Keratinocyte (primary cell): ENCODE measurements at regions not wholly inside any gene's neighbourhood (a gene's known extent, or its start where the extent isn't known, plus 50 kb on each side); places are given as distances from the start of the nearest gene placed in this dataset.

Experiments used
- DNase-seq: peaks from one replicate; pipeline ENCODE4 v3.0.0-alpha.2; 2011; ENCODE audit warnings: low read depth, missing footprints, low spot score
- FAIRE-seq: peaks from 2 replicates; lab custom pipeline; 2011; peaks lifted over from hg19 to GRCh38; lab: Jason Lieb, UNC
- H2AFZ ChIP-seq: 2 replicates; pipeline ENCODE4 v1.6.0; 2012; ENCODE audit warnings: low read length, control low read depth, inconsistent platforms; ENCODE audit not compliant: control insufficient read depth
- H3K27ac ChIP-seq: 2 replicates; pipeline ENCODE4 v1.5.1; 2011; ENCODE audit warnings: low read length; ENCODE audit not compliant: control insufficient read depth, insufficient read depth
- H3K27me3 ChIP-seq: 3 replicates; pipeline ENCODE4 v1.6.0; 2011; ENCODE audit warnings: low read length; ENCODE audit not compliant: control insufficient read depth, insufficient read depth; ENCODE audit errors: extremely low read depth
- H3K36me3 ChIP-seq, 2 experiments: 2 replicates in 1 of 2; 3 replicates in 1 of 2; pipeline ENCODE4 v1.5.1; 2011; ENCODE audit warnings: low read length in 2 of 2, mild to moderate bottlenecking in 1 of 2; ENCODE audit not compliant: control insufficient read depth in 2 of 2, insufficient read depth in 2 of 2; ENCODE audit errors: extremely low read depth in 1 of 2
- H3K4me1 ChIP-seq: 3 replicates; pipeline ENCODE4 v1.5.1; 2011; ENCODE audit warnings: low read length; ENCODE audit not compliant: control insufficient read depth, insufficient read depth; ENCODE audit errors: extremely low read depth
- H3K4me2 ChIP-seq: 3 replicates; pipeline ENCODE4 v1.6.0; 2011; ENCODE audit warnings: low read depth, low read length; ENCODE audit not compliant: control insufficient read depth, insufficient read depth; ENCODE audit errors: extremely low read depth
- H3K4me3 ChIP-seq, 3 experiments: fragments of 200-600 bp in 1 of 3; sonication (generic) in 1 of 3; 2 replicates in 2 of 3; 3 replicates in 1 of 3; pipeline ENCODE4 v1.5.1; 2011 to 2016; ENCODE audit warnings: low read length in 3 of 3, mild to moderate bottlenecking in 3 of 3, control low read depth in 2 of 3, inconsistent platforms in 1 of 3, low read depth in 1 of 3, mixed read lengths in 1 of 3, mixed run types in 1 of 3, moderate library complexity in 1 of 3; ENCODE audit not compliant: control insufficient read depth in 2 of 3, insufficient read depth in 2 of 3; ENCODE audit errors: extremely low read depth in 1 of 3
- H3K79me2 ChIP-seq: 2 replicates; pipeline ENCODE4 v1.6.0; 2012; ENCODE audit warnings: low read length; ENCODE audit not compliant: control insufficient read depth, insufficient read depth
- H3K9ac ChIP-seq: 3 replicates; pipeline ENCODE4 v1.6.0; 2011; ENCODE audit warnings: low read length; ENCODE audit not compliant: control insufficient read depth, insufficient read depth; ENCODE audit errors: extremely low read depth
- H3K9me1 ChIP-seq: 3 replicates; pipeline ENCODE4 v1.6.0; 2011; ENCODE audit warnings: low read length; ENCODE audit not compliant: control insufficient read depth, insufficient read depth; ENCODE audit errors: extremely low read depth
- H3K9me3 ChIP-seq: 2 replicates; pipeline ENCODE4 v1.5.1; 2012; ENCODE audit warnings: low read depth, low read length; ENCODE audit not compliant: control insufficient read depth
- H4K20me1 ChIP-seq: 3 replicates; pipeline ENCODE4 v1.6.0; 2011; ENCODE audit warnings: low read length; ENCODE audit not compliant: control insufficient read depth, insufficient read depth; ENCODE audit errors: extremely low read depth
- EZH2 ChIP-seq: IDR thresholded peaks from one replicate; pipeline ENCODE4 v1.6.1; 2012; ENCODE audit warnings: inconsistent platforms, mild to moderate bottlenecking, low read length, moderate library complexity
- dilution Hi-C: fragments of 300-500 bp; cut with MboI; formaldehyde crosslinking; loops from one replicate; pipeline ENCODE4 v1.7.0; 2020; ENCODE audit warnings: low sequenced_read_pairs; ENCODE audit not compliant: extremely low pct_ligation_motif_present
- TF ChIP-seq, protein P1 (sequence below), 3 experiments: IDR thresholded peaks in 1 of 3; conservative IDR thresholded peaks in 1 of 3; optimal IDR thresholded peaks in 1 of 3; 2 replicates in 2 of 3; 3 replicates in 1 of 3; pipeline versions ENCODE3 to v1.5.1; 2011; ENCODE audit warnings: low read length in 3 of 3, mild to moderate bottlenecking in 3 of 3, moderate library complexity in 2 of 3, control low read depth in 1 of 3, inconsistent platforms in 1 of 3; ENCODE audit not compliant: insufficient read depth in 2 of 3; ENCODE audit errors: extremely low read depth in 1 of 3

- Histone ChIP-seq H3K79me2 (no peaks in the 10 kb centered on the region), H4K20me1 (no peaks in the 10 kb centered on the region), H3K36me3 (no peaks in the 10 kb centered on the region), H3K27me3 (no peaks in the 10 kb centered on the region), H3K27ac (no peak overlapping the region), H3K9me3 (no peaks in the 10 kb centered on the region), H3K4me1 (no peaks in the 10 kb centered on the region), H3K9me1 (no peaks in the 10 kb centered on the region), H3K9ac (no peak overlapping the region), H2AFZ (no peak overlapping the region), H3K4me2 (no peak overlapping the region), H3K4me3 (no peak overlapping the region)
- TF ChIP-seq, protein P1, sequence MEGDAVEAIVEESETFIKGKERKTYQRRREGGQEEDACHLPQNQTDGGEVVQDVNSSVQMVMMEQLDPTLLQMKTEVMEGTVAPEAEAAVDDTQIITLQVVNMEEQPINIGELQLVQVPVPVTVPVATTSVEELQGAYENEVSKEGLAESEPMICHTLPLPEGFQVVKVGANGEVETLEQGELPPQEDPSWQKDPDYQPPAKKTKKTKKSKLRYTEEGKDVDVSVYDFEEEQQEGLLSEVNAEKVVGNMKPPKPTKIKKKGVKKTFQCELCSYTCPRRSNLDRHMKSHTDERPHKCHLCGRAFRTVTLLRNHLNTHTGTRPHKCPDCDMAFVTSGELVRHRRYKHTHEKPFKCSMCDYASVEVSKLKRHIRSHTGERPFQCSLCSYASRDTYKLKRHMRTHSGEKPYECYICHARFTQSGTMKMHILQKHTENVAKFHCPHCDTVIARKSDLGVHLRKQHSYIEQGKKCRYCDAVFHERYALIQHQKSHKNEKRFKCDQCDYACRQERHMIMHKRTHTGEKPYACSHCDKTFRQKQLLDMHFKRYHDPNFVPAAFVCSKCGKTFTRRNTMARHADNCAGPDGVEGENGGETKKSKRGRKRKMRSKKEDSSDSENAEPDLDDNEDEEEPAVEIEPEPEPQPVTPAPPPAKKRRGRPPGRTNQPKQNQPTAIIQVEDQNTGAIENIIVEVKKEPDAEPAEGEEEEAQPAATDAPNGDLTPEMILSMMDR (optimal IDR thresholded peaks at IDR 0.05 in 1 of 3, IDR thresholded peaks at IDR 0.05 in 1 of 3, conservative IDR thresholded peaks at IDR 0.05 in 1 of 3; ENCODE audit: extremely low read depth in 1 of 3, insufficient read depth in 2 of 3, low read length in 3 of 3) = no peak
- TF ChIP-seq EZH2 = no peak
- dilution Hi-C loops = no loop called here
- DNase-seq (no peak), FAIRE-seq (no peak)
Observed at GRCh38 chr2:2686222-2686621, 355.1 kb upstream of the MYT1L start.

DNA sequence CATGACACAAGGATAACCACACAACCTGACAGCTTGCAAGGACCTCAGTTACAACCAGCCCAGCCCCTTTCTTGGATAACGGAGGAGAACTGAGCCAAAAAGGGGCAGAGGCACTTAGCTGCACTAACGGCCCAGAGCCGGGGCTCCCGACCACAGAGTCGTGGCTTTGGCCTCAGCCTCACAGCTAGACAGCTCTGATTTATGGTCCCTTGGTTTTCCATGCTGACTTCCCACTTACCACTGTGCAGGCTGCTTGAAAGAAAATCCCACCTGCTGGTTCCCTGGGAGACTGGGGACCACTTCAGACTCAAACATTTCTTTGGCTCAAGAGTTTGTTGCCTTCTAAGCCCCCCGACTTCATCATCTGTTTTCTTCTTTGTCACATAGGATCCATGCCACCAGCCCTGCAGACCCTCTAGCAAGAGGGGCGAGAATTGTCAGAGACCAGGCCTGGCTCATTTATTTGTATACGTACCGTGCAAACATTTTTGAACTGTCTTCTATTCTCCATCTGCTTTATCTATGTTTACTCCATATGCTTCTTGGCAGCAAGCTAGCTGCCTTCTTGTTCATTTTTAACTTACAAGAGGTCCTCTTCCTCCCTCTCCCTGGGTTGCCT is 352.6 kb upstream of the MYT1L start:
- FAIRE-seq (no peak), DNase-seq (no peak)
- Histone ChIP-seq H2AFZ (no peak overlapping the region), H3K9ac (no peak overlapping the region), H3K27ac (no peak overlapping the region), H3K4me2 (no peak overlapping the region), H3K27me3 (no peaks in the 10 kb centered on the region), H3K36me3 (no peaks in the 10 kb centered on the region), H3K4me3 (no peak overlapping the region), H3K79me2 (no peaks in the 10 kb centered on the region), H4K20me1 (no peaks in the 10 kb centered on the region), H3K9me3 (no peaks in the 10 kb centered on the region), H3K4me1 (no peaks in the 10 kb centered on the region), H3K9me1 (no peaks in the 10 kb centered on the region)
- dilution Hi-C loops = no loop called here
- TF ChIP-seq, protein P1 (optimal IDR thresholded peaks at IDR 0.05 in 1 of 3, IDR thresholded peaks at IDR 0.05 in 1 of 3, conservative IDR thresholded peaks at IDR 0.05 in 1 of 3; ENCODE audit: extremely low read depth in 1 of 3, insufficient read depth in 2 of 3, low read length in 3 of 3) = no peak
- no peak for TF ChIP-seq EZH2
